ENCODE measurements at regions not wholly inside any gene's neighbourhood (a gene's known extent, or its start where the extent isn't known, plus 50 kb on each side); places are given as distances from the start of the nearest gene placed in this dataset.

- no peak for TF ChIP-seq FOXM1 (IDR thresholded peaks at IDR 0.05; ENCODE audit: borderline replicate concordance, low read depth)
- no peak for TF ChIP-seq EGR1 (IDR thresholded peaks at IDR 0.05)
- TF ChIP-seq REST (IDR thresholded peaks at IDR 0.05; ENCODE audit: low read depth) = no peak
- no peak for TF ChIP-seq YY1 (IDR thresholded peaks at IDR 0.05; ENCODE audit: low read depth)
- TF ChIP-seq NFIC (IDR thresholded peaks at IDR 0.05) = no peak
- TF ChIP-seq TAF1 (IDR thresholded peaks at IDR 0.05; ENCODE audit: low read depth) = no peak
- no peak for TF ChIP-seq MAX (IDR thresholded peaks at IDR 0.05)
- no peak for TF ChIP-seq TEAD4 (IDR thresholded peaks at IDR 0.05)
- no peak for TF ChIP-seq ZBTB7A (IDR thresholded peaks at IDR 0.05; ENCODE audit: low read depth)
- TF ChIP-seq USF1 (IDR thresholded peaks at IDR 0.05) = no peak
- no peak for TF ChIP-seq CEBPB (IDR thresholded peaks at IDR 0.05)
- TF ChIP-seq TCF12 (IDR thresholded peaks at IDR 0.05; ENCODE audit: low read depth) = no peak
Measured at GRCh38 chr1:188122646-188123045, 1293.9 kb downstream of the PLA2G4A start.

- TF ChIP-seq NFIC (IDR thresholded peaks at IDR 0.05) = no peak
- TF ChIP-seq ZBTB7A (IDR thresholded peaks at IDR 0.05; ENCODE audit: low read depth) = no peak
- no peak for TF ChIP-seq YY1 (IDR thresholded peaks at IDR 0.05; ENCODE audit: low read depth)
- no peak for TF ChIP-seq CEBPB (IDR thresholded peaks at IDR 0.05)
- no peak for TF ChIP-seq CREB1 (IDR thresholded peaks at IDR 0.05; ENCODE audit: low read depth)
- no peak for TF ChIP-seq RAD21 (IDR thresholded peaks at IDR 0.05; ENCODE audit: low read depth)
- no peak for TF ChIP-seq EGR1 (IDR thresholded peaks at IDR 0.05)
- no peak for TF ChIP-seq MAX (IDR thresholded peaks at IDR 0.05)
- no peak for TF ChIP-seq TAF1 (IDR thresholded peaks at IDR 0.05; ENCODE audit: low read depth)
- TF ChIP-seq FOXM1 (IDR thresholded peaks at IDR 0.05; ENCODE audit: borderline replicate concordance, low read depth) = no peak
- TF ChIP-seq REST (IDR thresholded peaks at IDR 0.05; ENCODE audit: low read depth) = no peak
- no peak for TF ChIP-seq EP300 (IDR thresholded peaks at IDR 0.05; ENCODE audit: borderline replicate concordance)
- TF ChIP-seq TCF12 (IDR thresholded peaks at IDR 0.05; ENCODE audit: low read depth) = no peak
- no peak for TF ChIP-seq USF1 (IDR thresholded peaks at IDR 0.05)
- TF ChIP-seq TEAD4 (IDR thresholded peaks at IDR 0.05) = no peak
Measured at GRCh38 chr1:188127507-188127906, 1298.8 kb downstream of the PLA2G4A start.

- no peak for TF ChIP-seq EP300 (IDR thresholded peaks at IDR 0.05; ENCODE audit: borderline replicate concordance)
- no peak for TF ChIP-seq MAX (IDR thresholded peaks at IDR 0.05)
- no peak for TF ChIP-seq NFIC (IDR thresholded peaks at IDR 0.05)
- no peak for TF ChIP-seq FOXM1 (IDR thresholded peaks at IDR 0.05; ENCODE audit: borderline replicate concordance, low read depth)
- no peak for TF ChIP-seq TAF1 (IDR thresholded peaks at IDR 0.05; ENCODE audit: low read depth)
Measured at GRCh38 chr1:188128761-188129160, 1300.0 kb downstream of the PLA2G4A start.

- TF ChIP-seq FOXM1 (IDR thresholded peaks at IDR 0.05; ENCODE audit: borderline replicate concordance, low read depth) (no peak), USF1 (IDR thresholded peaks at IDR 0.05) (no peak), CREB1 (IDR thresholded peaks at IDR 0.05; ENCODE audit: low read depth) (no peak), NFIC (IDR thresholded peaks at IDR 0.05) (no peak), ZBTB7A (IDR thresholded peaks at IDR 0.05; ENCODE audit: low read depth) (no peak), TEAD4 (IDR thresholded peaks at IDR 0.05) (no peak), YY1 (IDR thresholded peaks at IDR 0.05; ENCODE audit: low read depth) (no peak), EP300 (IDR thresholded peaks at IDR 0.05; ENCODE audit: borderline replicate concordance) (no peak), RAD21 (IDR thresholded peaks at IDR 0.05; ENCODE audit: low read depth) (no peak), MAX (IDR thresholded peaks at IDR 0.05) (no peak), CEBPB (IDR thresholded peaks at IDR 0.05) (no peak), TCF12 (IDR thresholded peaks at IDR 0.05; ENCODE audit: low read depth) (no peak), EGR1 (IDR thresholded peaks at IDR 0.05) (no peak), REST (IDR thresholded peaks at IDR 0.05; ENCODE audit: low read depth) (no peak), TAF1 (IDR thresholded peaks at IDR 0.05; ENCODE audit: low read depth) (no peak)
Measured at GRCh38 chr1:188129856-188130838, 1301.4 kb downstream of the PLA2G4A start.
